BLaER1 (cell line): ENCODE measurements at regions not wholly inside any gene's neighbourhood (a gene's known extent, or its start where the extent isn't known, plus 50 kb on each side); places are given as distances from the start of the nearest gene placed in this dataset.
A peak's percentile ranks its signal among the peaks of the same experiment; 100 is the strongest.

Source experiments
- H3K27ac ChIP-seq: shearing (Covaris generic); formaldehyde crosslinking; 2 replicates; pipeline ENCODE4 v1.8.1; 2022
- H3K27me3 ChIP-seq: shearing (Covaris generic); formaldehyde crosslinking; 2 replicates; pipeline ENCODE4 v1.8.1; 2022
- H3K36me3 ChIP-seq: shearing (Covaris generic); formaldehyde crosslinking; 2 replicates; pipeline ENCODE4 v1.8.1; 2022
- H3K4me1 ChIP-seq: shearing (Covaris generic); formaldehyde crosslinking; 2 replicates; pipeline ENCODE4 v1.8.1; 2022
- H3K4me2 ChIP-seq: shearing (Covaris generic); formaldehyde crosslinking; 2 replicates; pipeline ENCODE4 v1.8.1; 2022
- H3K4me3 ChIP-seq: shearing (Covaris generic); formaldehyde crosslinking; 2 replicates; pipeline ENCODE4 v1.8.1; 2022
- H3K9ac ChIP-seq: shearing (Covaris generic); formaldehyde crosslinking; 2 replicates; pipeline ENCODE4 v1.8.1; 2022
- H3K9me3 ChIP-seq: shearing (Covaris generic); formaldehyde crosslinking; 2 replicates; pipeline ENCODE4 v1.8.1; 2022
- H4K20me1 ChIP-seq: shearing (Covaris generic); formaldehyde crosslinking; 2 replicates; pipeline ENCODE4 v1.8.1; 2022
- Cebpa-rat ChIP-seq: shearing (Covaris generic); IDR thresholded peaks from 2 replicates; pipeline ENCODE4 v1.8.1; 2022

- Histone ChIP-seq H3K27me3 (no peaks in the 10 kb centered on the region), H4K20me1 (no peaks in the 10 kb centered on the region), H3K4me2 (no peak overlapping the region), H3K9ac (no peak overlapping the region), H3K4me1 (0 out of 2 replicates have a peak, but pooled peaks cover 5% of the 10 kb centered on the region), H3K27ac (no peak overlapping the region), H3K9me3 (no peaks in the 10 kb centered on the region), H3K4me3 (no peak overlapping the region), H3K36me3 (no peaks in the 10 kb centered on the region)
- TF ChIP-seq Cebpa-rat, result no peak
These were observed 452.5 kb upstream of the SALL3 start for GRCh38 chr18:78526923-78527711.

- Histone ChIP-seq H3K9me3 (no peaks in the 10 kb centered on the region), H3K9ac (no peak overlapping the region), H3K36me3 (no peaks in the 10 kb centered on the region), H3K4me1 (0 out of 2 replicates have a peak, but pooled peaks cover 5% of the 10 kb centered on the region), H4K20me1 (no peaks in the 10 kb centered on the region), H3K27me3 (no peaks in the 10 kb centered on the region), H3K4me3 (no peak overlapping the region), H3K4me2 (no peak overlapping the region), H3K27ac (no peak overlapping the region)
- no peak for TF ChIP-seq Cebpa-rat
These were observed 451.6 kb upstream of the SALL3 start for GRCh38 chr18:78527984-78528383.

- Histone ChIP-seq H3K4me3 (no peak overlapping the region), H3K9ac (no peak overlapping the region), H3K9me3 (no peaks in the 10 kb centered on the region), H3K36me3 (no peaks in the 10 kb centered on the region), H3K27me3 (no peaks in the 10 kb centered on the region), H4K20me1 (no peaks in the 10 kb centered on the region), H3K27ac (no peak overlapping the region), H3K4me1 (0 out of 2 replicates have a peak, but pooled peaks cover 5% of the 10 kb centered on the region), H3K4me2 (no peak overlapping the region)
- TF ChIP-seq Cebpa-rat, result no peak
These were observed 451.0 kb upstream of the SALL3 start for GRCh38 chr18:78528411-78529258.

GRCh38 chr18:78531637-78532036 lies 448.0 kb upstream of the SALL3 start:
- TF ChIP-seq Cebpa-rat, result no peak
- no peak overlapping the region for H3K4me3 ChIP-seq
- H3K4me2 ChIP-seq, result no peak overlapping the region
- H4K20me1 ChIP-seq, result no peaks in the 10 kb centered on the region
- H3K9ac ChIP-seq, result no peak overlapping the region
- no peak overlapping the region for H3K27ac ChIP-seq
- H3K4me1 ChIP-seq, result peaks cover 17% of the 10 kb centered on the region
- H3K9me3 ChIP-seq, result no peaks in the 10 kb centered on the region
- no peaks in the 10 kb centered on the region for H3K27me3 ChIP-seq
- no peaks in the 10 kb centered on the region for H3K36me3 ChIP-seq

- H3K4me2 ChIP-seq, result peak overlapping the region; percentile 82
- no peaks in the 10 kb centered on the region for H3K9me3 ChIP-seq
- H3K9ac ChIP-seq, result no peak overlapping the region
- TF ChIP-seq Cebpa-rat, result no peak
- H3K4me3 ChIP-seq, result no peak overlapping the region
- no peaks in the 10 kb centered on the region for H4K20me1 ChIP-seq
- H3K27me3 ChIP-seq, result no peaks in the 10 kb centered on the region
- H3K36me3 ChIP-seq, result no peaks in the 10 kb centered on the region
- peak overlapping the region; percentile 68; the same call in 1 of the 2 replicates for H3K27ac ChIP-seq
- peaks cover 63% of the 10 kb centered on the region for H3K4me1 ChIP-seq
These were observed 440.8 kb upstream of the SALL3 start for GRCh38 chr18:78538669-78539440.

GRCh38 chr18:78540636-78541529 lies 438.7 kb upstream of the SALL3 start:
- H4K20me1 ChIP-seq, result no peaks in the 10 kb centered on the region
- H3K27me3 ChIP-seq, result no peaks in the 10 kb centered on the region
- no peak overlapping the region for H3K9ac ChIP-seq
- no peaks in the 10 kb centered on the region for H3K36me3 ChIP-seq
- H3K4me3 ChIP-seq, result no peak overlapping the region
- no peaks in the 10 kb centered on the region for H3K9me3 ChIP-seq
- peak overlapping the region; percentile 82; the same call in 1 of the 2 replicates for H3K4me2 ChIP-seq
- no peak for TF ChIP-seq Cebpa-rat
- H3K4me1 ChIP-seq, result peaks cover 51% of the 10 kb centered on the region
- peak overlapping the region; percentile 68; the same call in 1 of the 2 replicates for H3K27ac ChIP-seq

GRCh38 chr18:78542204-78542603 lies 437.4 kb upstream of the SALL3 start:
- Histone ChIP-seq H3K9ac (no peak overlapping the region), H3K36me3 (no peaks in the 10 kb centered on the region), H3K4me2 (peak overlapping the region; percentile 13; the same call in 1 of the 2 replicates), H3K4me3 (no peak overlapping the region), H3K4me1 (peaks cover 46% of the 10 kb centered on the region), H3K27ac (no peak overlapping the region), H3K9me3 (no peaks in the 10 kb centered on the region), H3K27me3 (no peaks in the 10 kb centered on the region), H4K20me1 (no peaks in the 10 kb centered on the region)
- no peak for TF ChIP-seq Cebpa-rat

GRCh38 chr18:78543201-78543725 lies 436.4 kb upstream of the SALL3 start:
- no peaks in the 10 kb centered on the region for H3K36me3 ChIP-seq
- no peak for TF ChIP-seq Cebpa-rat
- H3K4me2 ChIP-seq, result no peak overlapping the region
- peaks cover 46% of the 10 kb centered on the region for H3K4me1 ChIP-seq
- no peak overlapping the region for H3K9ac ChIP-seq
- no peaks in the 10 kb centered on the region for H3K9me3 ChIP-seq
- H4K20me1 ChIP-seq, result no peaks in the 10 kb centered on the region
- H3K27ac ChIP-seq, result no peak overlapping the region
- H3K4me3 ChIP-seq, result no peak overlapping the region
- H3K27me3 ChIP-seq, result no peaks in the 10 kb centered on the region

- no peaks in the 10 kb centered on the region for H3K27me3 ChIP-seq
- no peak for TF ChIP-seq Cebpa-rat
- H3K9ac ChIP-seq, result no peak overlapping the region
- H3K4me1 ChIP-seq, result peaks cover 18% of the 10 kb centered on the region; the same call in 1 of the 2 replicates
- H3K9me3 ChIP-seq, result no peaks in the 10 kb centered on the region
- no peak overlapping the region for H3K27ac ChIP-seq
- H3K36me3 ChIP-seq, result no peaks in the 10 kb centered on the region
- no peak overlapping the region for H3K4me2 ChIP-seq
- H3K4me3 ChIP-seq, result no peak overlapping the region
- H4K20me1 ChIP-seq, result no peaks in the 10 kb centered on the region
These were observed 433.3 kb upstream of the SALL3 start for GRCh38 chr18:78546281-78546680.
